GM21360 (cell line): ENCODE measurements at regions not wholly inside any gene's neighbourhood (a gene's known extent, or its start where the extent isn't known, plus 50 kb on each side); places are given as distances from the start of the nearest gene placed in this dataset.
A peak's percentile ranks its signal among the peaks of the same experiment; 100 is the strongest.
"Not testable (repeated sequence)": the region's sequence is repeated elsewhere in the genome, so short reads cannot be mapped to it uniquely, and the experiment has no call there.

Experiments
- ATAC-seq: cut with Tn5 transposase; IDR thresholded peaks from one replicate; pipeline ENCODE4 v1.9.1; 2021; ENCODE audit warnings: mild to moderate bottlenecking, moderate library complexity; ENCODE audit not compliant: unreplicated experiment

DNA sequence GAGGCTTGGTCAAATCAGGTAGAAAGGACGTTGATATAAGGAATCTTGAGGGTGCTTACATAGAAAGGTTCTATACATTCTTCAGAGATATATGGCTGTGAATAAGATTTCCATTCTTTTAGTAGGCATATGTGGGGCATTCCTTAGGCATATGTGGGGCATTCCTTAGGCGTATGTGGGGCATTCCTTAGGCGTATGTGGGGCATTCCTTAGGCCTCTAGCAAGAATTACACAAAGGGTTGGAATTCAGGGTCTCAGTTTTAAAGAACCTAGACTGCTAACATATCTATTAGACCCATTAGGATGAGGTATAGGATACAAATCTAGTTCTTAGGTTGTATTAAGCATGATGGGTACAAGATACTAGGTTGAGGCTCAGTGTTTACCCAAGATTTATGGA lies 607.8 kb downstream of the SI start:
- ATAC-seq, result no peak

DNA sequence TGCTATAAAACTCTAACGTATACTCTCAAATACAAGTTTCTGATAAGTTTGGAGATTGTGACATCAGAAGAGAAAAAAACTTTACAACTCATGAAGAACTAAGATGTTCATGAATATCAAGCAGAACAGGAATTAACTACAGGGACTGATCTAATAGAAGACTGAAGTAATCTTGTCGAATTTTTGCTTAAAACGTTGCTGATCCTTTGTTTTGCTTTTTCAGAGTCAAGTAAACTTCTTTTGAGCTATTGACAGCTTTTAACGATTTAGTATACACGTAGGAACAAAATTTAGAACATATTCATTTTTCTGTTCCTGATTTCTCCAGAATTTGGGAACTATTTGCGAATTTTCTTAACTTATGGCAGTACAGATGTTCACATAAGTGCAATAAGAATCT lies 610.2 kb downstream of the SI start:
- no peak for ATAC-seq

DNA sequence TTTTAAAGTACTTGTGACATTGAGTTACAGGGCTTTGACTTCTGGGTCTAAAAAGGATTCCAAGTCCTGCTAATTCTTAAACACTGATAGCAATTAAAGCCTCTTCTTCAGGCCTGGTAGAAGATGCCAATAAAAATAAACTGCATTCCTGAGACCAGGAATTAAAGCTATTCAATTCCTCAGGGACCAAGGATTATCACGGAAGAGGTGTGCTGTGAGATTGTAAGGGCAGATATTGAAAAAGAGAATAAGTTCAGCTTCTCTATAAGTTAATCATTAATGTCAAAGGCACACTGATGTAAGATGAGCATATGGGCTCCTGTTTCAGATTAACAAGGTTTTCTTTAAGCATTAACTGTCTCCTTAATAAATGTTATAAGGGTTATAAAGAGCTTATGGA lies 611.3 kb downstream of the SI start:
- no peak for ATAC-seq

DNA sequence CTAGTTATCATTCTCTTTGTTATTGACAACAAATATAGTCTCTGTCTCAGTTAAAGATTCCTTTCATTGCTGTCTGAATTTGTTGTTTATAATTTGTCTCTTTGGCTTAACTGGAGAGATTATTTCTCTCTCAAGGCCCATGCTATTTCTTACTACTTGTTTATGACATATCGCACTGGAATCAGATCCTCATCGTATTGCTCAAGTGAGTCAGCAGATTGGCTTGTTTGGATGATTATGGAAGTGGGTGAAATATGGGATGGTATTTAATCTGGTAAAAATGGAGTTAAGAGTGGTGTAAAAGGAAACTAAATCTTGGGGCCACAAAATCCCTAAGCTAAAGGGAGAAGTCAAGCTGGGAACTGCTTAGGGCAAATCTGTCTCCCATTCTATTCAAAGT lies 613.1 kb downstream of the SI start:
- no peak for ATAC-seq

DNA sequence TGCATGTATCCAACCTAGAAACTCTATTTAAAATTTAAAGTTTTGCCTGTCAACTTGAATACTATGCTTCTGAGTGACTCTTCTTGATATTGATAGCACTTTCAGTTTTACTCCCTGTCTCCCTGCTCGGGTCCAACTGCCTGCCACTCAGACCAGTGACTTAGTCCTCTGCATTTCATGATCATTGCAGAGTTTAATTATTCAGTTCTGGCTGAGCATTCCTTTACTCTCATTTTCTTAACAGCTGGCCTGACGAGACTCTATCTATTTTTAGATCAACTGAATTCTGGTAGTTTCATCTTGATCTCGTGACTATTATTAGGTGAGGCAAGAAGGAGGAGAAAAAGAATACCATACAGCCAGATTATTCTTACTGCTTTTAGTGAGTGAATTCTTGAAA lies 617.4 kb downstream of the SI start:
- ATAC-seq, result peak; percentile 76

DNA sequence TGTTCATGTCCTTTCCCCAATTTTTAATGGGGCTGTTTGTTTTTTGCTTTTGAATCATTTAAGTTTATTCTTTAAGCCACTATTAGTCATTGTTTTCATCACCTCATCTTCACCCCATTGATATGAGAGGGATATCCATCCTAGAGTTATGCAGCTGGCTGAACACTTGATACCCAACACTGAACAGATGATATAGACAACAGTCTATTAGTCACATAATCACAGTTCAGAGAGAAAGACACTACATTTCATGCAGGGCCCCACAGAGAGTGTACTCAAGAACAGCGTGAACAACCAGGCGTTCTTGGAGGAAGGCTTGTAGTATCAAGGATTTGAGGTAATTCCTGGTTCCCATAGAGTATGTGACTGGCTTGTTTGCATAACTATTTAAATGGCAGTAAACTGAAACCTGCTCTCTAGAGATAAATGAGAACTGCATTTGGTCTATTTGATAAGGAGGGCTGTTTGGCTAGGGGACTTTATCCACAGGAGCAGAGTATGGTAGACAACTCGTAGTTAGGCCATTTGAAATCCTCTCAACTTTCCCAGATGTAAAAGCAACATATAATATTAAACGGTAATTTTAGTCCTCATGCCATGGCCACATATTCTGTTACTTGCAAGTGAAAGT lies 618.7 kb downstream of the SI start:
- no peak for ATAC-seq

DNA sequence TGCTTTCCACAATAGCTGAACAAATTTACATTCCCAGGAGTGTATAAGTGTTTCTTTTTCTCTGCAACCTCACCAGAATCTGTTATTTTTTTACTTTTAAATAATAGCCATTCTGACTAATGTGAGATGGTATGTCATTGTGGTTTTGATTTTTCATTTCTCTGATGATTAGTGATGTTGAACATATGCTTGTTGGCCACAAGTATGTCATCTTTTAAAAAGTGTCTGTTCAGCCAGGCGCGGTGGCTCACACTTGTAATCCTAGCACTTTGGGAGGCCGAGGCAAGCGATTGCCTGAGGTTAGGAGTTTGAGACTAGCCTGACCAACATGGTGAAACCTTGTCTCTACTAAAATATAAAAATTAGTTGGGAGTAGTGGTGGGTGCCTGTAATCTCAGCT lies 619.3 kb downstream of the SI start:
- no peak for ATAC-seq

DNA sequence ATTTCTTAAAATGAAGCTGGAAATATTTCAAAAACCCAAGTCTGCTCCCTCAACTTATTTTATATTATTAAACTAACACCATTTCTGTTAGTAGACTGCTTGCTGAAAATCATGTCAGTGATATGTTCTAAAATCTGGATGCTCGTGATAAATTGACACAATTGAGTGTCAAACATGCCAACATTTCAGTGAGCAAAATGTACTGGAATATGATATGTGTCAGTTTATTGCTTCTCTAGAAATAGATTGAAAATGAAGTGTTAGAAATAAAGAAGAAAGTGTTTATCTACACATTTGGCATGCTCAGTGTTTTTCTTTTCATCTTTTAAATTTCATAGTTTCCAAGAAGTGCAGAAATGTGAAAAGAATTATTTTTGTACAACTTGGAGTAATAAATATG lies 624.6 kb downstream of the SI start:
- no peak for ATAC-seq

DNA sequence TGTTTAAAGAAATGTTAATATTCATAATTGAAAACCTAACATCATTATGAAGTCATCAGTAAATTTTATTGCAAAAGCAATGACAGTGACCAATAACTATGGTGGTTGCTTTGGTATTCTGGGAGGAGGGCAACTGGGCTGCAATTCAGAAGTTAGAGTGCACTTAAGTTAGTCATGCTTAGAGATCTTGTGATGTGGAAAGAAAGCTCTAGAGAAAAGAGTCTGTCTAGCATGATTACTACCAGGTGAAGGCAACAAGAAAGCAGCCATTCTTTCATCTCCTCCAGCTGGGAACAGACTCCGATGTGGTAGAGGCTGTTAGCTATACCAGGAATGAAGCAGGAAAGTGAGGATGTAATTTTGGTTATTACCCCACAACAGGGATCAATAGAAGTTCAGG lies 625.6 kb downstream of the SI start:
- ATAC-seq, result no peak

DNA sequence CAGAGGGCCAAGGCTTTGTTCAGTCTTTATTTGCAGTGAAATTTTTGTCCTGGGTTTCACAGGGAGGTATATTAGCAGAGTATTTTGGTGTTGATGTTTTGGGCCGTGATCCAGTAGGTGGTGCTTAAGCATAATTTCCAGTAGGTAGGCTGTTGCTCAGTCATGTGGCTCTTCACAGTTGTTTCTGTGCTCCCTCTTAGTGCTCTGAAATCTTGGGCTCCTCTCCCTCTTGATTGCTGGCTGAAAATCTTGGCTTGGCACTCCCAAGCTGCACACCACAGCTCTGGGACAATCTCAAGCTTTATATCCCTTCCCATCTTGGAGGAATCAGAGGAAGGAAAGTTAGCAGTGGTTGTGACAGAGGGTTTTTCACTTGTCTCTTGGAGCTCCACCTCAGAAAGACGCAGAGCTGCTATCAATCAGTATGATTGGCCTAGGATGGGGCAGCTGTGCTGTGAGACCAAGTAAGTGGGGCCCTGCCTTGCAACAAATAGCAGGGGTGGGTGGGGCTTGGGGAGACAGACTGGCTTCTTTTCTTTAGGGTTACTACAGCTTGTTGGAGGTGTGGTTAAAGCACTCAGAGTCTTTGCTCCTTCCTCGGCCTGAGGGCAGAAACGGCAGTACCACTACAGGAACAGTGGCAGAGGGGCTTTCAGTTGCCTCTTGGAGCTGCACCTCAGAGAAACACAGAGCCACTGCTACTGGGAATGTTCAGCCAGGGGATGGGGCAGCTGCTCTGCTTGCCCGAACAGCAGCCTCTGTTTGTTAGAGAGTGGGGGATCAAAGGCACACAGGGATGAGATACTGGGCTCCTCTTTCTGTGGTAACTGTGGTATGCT lies 627.0 kb downstream of the SI start:
- ATAC-seq, result no peak

DNA sequence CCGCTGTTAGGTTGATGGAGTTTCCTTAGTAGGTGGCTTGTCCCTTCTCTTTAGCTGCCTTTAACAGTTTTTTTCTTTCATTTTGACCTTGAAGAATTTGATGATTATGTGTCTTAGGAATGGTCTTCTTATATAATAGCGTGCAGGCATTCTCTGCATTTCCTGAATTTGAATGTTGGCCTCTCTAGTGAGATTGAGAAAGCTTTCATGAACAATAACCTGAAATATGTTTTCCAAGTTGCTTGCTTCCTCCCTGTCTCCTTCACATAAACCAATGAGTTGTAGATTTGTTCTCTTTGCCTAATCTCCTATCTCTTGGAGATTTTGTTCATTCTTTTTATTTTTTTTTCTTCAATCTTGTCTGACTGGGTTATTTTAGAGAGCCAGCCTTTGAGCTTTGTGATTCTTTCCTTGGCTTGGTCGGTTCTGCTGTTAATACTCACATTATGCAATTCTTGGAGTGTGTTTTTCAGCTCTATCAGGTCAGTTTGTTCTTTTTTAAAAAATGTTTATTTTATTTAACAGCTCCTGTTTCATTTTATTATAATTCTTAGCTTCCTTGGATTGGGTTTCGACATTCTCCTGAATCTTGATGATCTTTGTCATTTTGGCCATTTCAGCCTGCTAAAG lies 627.9 kb downstream of the SI start:
- ATAC-seq, result no peak

DNA sequence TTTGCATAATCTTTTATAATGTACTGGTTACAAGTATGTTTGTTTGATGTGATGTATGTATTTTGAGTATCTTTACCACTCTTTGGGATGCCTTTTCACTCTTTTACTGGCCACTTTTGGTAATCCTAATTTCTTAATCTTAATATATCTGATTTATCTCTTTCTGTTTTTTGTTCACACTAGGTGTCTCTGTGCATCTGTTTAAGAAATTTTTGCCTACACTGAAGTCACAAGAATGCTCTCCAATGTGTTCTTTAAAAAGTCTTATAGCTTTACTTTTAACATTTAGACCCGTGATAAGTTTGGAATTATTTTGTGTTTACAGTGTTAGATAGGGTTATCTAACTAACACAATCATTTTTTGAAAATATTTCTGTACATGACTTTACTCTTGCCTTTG lies 659.1 kb downstream of the SI start:
- no peak for ATAC-seq

DNA sequence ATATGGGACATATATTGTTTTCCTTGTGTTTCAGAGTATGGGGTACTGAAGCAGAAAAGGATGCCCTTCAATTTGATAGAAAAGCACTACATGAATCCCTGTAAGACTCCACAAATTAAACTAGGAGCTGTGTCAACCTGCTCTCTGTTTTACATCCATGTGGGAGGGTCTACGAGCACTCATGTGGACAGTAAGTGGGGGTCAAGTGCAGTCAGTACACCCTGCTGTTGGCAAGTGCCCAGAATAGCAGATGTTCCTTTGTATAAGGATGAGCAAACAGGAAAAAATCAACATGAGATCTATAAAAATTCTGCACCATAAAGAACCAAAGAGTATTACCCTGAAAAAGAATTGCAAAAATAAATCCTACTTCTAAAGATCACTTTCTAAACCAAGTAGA lies 659.9 kb downstream of the SI start:
- ATAC-seq, result no peak

DNA sequence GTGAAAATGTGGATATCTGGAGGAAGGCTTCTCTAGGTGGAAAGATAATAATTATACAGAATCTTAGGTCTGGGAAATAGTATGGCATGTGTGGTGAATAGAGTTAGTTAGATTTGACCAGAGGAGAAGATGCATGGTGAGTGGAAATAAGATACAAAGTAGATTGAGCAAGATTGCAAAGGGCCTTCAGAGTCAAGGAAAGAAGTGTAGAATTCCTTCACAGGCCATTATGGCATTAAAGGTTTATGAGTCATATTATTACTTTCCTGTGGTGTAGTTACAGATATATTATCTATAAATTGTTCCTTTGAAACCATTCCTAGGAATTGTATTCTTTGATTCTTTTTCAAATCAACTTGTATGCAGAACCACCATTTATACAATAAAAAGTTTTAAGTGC lies 660.3 kb downstream of the SI start:
- ATAC-seq, result no peak

DNA sequence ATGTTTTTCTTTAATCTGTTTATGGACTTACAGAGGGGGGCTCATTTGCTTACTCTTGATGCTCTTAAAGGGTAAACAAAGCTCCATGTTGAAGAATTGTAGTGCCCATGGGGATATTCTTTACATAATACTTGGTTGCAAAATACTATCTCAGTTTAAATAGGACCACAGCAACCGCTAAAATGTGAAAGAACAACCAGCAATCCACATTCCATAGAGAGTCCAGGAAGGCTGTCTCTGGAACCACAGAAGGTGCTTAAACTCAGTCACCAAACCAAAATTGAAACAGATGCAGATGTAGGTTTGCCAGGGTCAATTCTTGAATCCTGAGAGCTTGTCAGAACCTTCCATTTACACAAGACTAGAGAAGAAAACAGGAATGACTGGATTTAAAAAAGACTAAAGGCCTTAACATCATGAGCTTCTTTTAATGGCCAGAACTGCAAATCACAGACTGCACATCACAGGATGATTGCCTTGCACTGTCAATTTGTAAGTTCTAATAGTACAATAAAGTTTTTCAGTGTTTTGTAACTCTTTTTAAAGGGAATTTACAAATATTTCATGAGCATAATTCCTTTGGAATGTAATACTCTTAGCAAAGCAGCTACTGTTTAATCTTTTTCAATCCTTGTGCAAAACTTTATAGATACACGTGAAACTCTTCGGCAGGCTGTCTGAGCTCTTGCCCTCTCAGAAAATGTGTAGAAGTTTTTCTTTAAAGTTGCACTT lies 661.6 kb downstream of the SI start:
- no peak for ATAC-seq

DNA sequence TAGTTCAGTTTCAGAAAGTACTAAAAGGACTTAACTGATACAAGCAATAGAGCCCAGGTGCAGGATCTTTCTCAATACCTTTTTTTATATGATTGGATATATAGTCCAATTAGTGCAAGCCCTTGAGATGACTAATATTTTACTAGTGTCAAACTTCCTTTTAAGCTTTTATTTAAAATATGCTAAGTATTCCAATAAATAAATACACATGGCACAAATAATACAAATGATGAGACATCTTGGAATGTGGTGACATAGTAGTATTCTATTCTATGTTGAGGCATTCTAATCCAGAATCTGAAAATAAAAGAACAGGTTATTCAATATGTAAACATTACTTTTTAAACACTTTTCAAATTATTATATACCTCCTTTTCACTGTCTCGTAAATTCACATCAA lies 670.0 kb downstream of the SI start:
- no peak for ATAC-seq

DNA sequence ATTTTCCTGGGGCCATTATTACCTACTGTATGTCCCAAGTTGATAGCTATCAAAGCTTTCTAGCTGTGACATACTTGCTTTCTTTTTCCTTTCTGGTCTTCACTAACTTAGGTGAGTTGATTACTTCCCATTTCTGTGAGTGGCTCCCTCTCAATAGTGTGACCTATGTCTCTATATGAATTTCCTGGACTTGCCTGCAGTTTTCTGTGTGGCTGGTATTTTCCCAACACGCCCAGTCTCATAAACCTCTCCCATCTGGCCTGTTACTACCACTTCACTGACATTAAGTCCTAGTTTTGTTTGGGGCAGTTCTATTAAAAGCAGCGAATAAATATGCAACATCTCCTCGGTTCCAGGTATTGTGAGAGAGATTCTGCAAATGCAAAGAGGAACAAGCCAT lies 671.2 kb downstream of the SI start:
- no peak for ATAC-seq

DNA sequence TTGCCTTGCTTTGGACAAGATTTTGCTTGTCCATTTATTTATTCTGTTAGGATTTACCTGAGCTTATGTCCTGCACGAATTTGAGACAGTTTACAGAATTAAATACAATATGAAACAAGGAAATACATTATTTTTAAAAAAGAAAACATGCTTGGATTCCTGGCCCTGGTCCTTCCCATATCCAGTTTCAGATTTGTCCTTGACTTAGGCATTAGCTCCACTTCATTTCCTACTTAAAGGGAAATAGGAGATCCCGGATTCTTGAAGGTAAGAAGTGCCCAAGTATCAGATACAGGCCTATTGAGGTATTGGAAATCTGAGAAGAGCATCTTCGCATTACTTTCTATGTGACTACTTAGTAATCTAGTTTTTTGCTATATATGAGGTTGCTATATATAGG lies 672.0 kb downstream of the SI start:
- ATAC-seq, result no peak

DNA sequence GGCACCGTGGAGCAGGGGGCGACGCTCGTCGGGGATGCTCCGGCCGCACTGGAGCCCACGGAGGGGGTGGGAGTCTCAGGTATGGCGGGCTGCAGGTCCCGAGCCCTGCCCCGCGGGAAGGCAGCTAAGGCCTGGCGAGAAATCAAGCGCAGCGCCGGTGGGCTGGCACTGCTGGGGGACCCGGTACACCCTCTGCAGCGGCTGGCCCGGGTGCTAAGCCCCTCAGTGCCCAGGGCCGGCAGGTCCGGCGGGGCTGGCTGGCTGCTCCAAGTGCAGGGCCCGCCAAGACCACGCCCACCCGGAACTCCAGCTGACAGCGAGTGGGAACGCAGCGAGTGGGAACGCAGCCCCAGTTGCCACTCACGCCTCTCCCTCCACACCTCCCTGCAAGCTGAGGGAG lies 676.4 kb downstream of the SI start:
- no peak for ATAC-seq

DNA sequence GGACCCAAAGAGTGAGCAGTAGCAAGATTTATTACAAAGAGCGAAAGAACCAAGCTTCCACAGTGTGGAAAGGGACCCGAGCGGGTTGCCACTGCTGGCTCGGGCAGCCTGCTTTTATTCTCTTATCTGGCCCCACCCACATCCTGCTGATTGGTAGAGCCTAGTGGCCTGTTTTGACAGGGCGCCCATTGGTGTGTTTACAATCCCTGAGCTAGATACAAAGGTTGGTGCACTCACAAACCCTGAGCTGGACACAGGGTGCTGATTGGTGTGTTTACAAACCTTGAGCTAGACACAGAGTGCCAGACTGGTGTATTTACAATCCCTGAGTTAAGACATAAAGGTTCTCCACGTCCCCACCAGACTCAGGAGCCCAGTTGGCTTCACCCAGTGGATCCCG lies 676.9 kb downstream of the SI start:
- ATAC-seq, result not testable (repeated sequence)

DNA sequence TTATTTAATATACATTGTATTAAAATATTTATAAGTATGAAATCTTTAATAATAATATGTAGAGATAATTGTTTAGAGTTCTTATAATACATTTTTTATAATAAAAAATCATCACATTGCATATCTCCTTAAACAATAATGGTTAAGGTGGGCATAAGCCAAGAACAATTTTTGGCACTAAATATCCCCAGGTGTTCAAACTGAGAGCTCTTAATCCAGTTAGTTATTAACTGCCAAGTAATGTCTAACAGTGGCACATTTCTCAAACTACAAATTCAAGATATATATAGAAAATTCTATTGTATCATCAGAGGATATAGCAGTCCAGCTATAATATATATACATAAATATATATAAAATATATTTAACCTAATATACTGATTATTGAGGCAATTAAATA lies 680.8 kb downstream of the SI start:
- ATAC-seq, result no peak

DNA sequence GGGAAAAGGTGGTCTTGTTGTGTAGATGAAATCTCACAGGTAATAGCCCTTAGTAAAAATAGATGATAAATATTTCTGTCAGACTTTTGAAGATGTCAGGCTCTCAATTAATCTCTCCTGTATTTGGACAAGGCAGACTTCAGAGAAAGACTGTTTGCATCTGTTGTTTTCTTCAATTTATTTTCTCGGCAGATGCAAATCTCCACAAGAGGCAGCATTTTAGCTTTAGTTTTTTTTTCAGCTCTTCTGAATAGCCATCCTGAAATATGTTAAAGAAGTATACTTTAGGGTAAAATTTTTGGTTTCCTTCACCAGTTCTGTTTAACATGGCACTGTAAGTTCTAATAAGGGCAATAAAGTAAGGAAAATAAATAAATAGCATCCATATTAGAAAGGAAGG lies 685.1 kb downstream of the SI start:
- no peak for ATAC-seq
